Neutrophil (primary cell): ENCODE measurements at regions not wholly inside any gene's neighbourhood (a gene's known extent, or its start where the extent isn't known, plus 50 kb on each side); places are given as distances from the start of the nearest gene placed in this dataset.

Source experiments
- H3K27ac ChIP-seq: fragments of 200-600 bp; sonication (generic); 2 replicates; pipeline ENCODE4 v1.5.1; 2016; ENCODE audit warnings: mild to moderate bottlenecking, moderate library complexity
- H3K27me3 ChIP-seq: fragments of 200-600 bp; sonication (generic); 2 replicates; pipeline ENCODE4 v1.6.0; 2016; ENCODE audit warnings: mild to moderate bottlenecking
- H3K36me3 ChIP-seq: fragments of 200-600 bp; sonication (generic); 2 replicates; pipeline ENCODE4 v1.5.1; 2017
- H3K4me1 ChIP-seq, 2 experiments: fragments of 200-600 bp in 1 of 2; sonication (generic) in 1 of 2; 1 replicate in 1 of 2; 2 replicates in 1 of 2; pipeline versions ENCODE4 v1.5.1 to v1.6.1; 2013 to 2016; ENCODE audit warnings: low read depth in 1 of 2, low read length in 1 of 2, mild to moderate bottlenecking in 1 of 2, moderate library complexity in 1 of 2; ENCODE audit not compliant: control insufficient read depth in 1 of 2, insufficient read depth in 1 of 2
- H3K4me3 ChIP-seq, 2 experiments: fragments of 200-600 bp in 1 of 2; sonication (generic) in 1 of 2; 1 replicate in 1 of 2; 2 replicates in 1 of 2; pipeline ENCODE4 v1.5.1; 2013 to 2016; ENCODE audit warnings: low read depth in 1 of 2, low read length in 1 of 2, mild to moderate bottlenecking in 1 of 2, moderate library complexity in 1 of 2
- H3K9me3 ChIP-seq: fragments of 200-600 bp; sonication (generic); 2 replicates; pipeline ENCODE4 v1.5.1; 2016
- TF ChIP-seq, protein P1 (sequence below): fragments of 200-600 bp; sonication (generic); IDR thresholded peaks from 2 replicates; pipeline ENCODE4 v1.5.1; 2016; ENCODE audit warnings: antibody characterized with exemption

DNA sequence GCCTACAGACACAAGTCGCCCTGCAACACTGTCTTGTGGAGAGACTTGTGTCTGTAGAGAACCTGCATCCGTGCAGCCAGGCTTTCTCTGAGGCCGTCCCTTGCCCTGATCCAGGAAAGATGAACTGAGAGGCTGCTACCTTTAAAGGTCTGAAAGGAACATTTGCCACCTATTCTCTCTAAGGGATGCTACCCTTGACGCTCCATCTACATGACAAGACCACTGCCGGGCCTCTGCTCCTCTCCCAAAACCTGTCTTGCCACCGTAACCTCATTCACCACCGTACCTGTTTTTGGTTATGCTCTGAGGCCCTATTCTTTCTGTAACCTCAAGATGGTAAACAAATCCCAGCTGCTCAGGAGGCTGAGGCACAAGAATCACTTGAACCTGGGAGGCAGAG lies 73.9 kb downstream of the FOXF2 start:
- no peaks in the 10 kb centered on the region for H3K36me3 ChIP-seq
- H3K4me3 ChIP-seq, result no peak overlapping the region
- TF ChIP-seq, protein P1, sequence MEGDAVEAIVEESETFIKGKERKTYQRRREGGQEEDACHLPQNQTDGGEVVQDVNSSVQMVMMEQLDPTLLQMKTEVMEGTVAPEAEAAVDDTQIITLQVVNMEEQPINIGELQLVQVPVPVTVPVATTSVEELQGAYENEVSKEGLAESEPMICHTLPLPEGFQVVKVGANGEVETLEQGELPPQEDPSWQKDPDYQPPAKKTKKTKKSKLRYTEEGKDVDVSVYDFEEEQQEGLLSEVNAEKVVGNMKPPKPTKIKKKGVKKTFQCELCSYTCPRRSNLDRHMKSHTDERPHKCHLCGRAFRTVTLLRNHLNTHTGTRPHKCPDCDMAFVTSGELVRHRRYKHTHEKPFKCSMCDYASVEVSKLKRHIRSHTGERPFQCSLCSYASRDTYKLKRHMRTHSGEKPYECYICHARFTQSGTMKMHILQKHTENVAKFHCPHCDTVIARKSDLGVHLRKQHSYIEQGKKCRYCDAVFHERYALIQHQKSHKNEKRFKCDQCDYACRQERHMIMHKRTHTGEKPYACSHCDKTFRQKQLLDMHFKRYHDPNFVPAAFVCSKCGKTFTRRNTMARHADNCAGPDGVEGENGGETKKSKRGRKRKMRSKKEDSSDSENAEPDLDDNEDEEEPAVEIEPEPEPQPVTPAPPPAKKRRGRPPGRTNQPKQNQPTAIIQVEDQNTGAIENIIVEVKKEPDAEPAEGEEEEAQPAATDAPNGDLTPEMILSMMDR, result no peak
- no peak overlapping the region for H3K27ac ChIP-seq
- no peaks in the 10 kb centered on the region for H3K9me3 ChIP-seq
- no peaks in the 10 kb centered on the region for H3K4me1 ChIP-seq
- H3K27me3 ChIP-seq, result peaks cover 8% of the 10 kb centered on the region

DNA sequence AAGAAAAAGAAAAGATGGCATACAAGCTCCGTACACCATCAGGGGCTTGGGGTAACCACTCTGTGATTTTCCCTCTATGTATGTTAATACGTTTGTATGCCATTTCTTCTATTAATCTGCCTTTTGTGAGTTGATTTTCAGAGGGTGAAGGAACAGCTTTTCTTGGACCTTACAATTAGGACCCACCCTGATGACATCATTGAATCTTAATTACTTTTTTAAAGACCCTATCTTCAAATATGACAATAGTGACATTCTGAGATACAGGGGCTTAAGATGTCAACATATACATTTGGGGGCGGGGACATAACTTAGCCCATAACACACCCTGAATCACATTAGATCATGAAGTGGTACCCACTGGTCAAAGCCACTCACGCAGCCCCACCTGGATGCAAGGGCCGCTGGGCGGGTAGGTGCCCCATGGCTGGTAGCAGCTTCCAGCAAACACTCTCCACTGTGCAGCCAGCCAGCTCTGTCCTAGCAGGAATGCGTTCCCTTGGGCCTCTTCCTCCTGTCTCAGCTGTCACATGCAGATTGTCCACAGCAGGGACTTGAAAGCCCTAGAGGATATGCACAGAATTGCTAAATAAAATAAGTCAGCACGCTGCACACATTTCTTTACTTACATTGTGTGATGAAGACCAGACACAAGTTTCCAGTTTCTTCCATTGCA lies 74.5 kb downstream of the FOXF2 start:
- no peak overlapping the region for H3K27ac ChIP-seq
- no peaks in the 10 kb centered on the region for H3K4me1 ChIP-seq
- TF ChIP-seq, protein P1, result no peak
- H3K9me3 ChIP-seq, result no peaks in the 10 kb centered on the region
- peaks cover 8% of the 10 kb centered on the region for H3K27me3 ChIP-seq
- no peaks in the 10 kb centered on the region for H3K36me3 ChIP-seq
- H3K4me3 ChIP-seq, result no peak overlapping the region

DNA sequence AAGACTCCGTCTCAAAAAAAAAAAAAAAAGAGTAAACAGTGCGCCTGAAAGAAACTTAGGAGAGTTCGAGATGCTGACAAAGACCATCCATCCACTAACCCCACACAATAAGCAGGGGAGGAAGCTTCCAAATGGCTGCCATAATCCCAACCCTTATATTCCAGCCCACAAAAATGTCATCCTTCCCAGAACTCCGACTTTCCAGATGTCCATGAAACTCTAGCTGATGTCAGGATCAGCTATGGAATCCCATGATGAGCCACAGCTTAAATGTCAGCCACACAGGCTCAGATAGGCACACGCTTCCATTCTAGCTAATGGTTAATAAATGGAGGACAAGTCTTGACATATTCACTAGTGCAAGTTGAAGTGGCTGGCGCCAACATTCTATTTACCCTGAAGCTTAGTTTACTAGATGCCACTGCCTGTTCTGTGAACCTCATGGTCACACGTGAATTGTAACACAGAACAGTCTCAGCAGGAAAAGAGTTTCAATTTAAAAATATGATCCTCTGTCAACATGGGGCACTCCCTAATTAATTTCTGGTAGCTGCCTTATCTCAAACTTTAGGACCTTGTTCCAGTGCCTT lies 75.5 kb downstream of the FOXF2 start:
- no peaks in the 10 kb centered on the region for H3K4me1 ChIP-seq
- peaks cover 8% of the 10 kb centered on the region for H3K27me3 ChIP-seq
- no peaks in the 10 kb centered on the region for H3K9me3 ChIP-seq
- H3K27ac ChIP-seq, result no peak overlapping the region
- H3K4me3 ChIP-seq, result no peak overlapping the region
- TF ChIP-seq, protein P1, result no peak
- no peaks in the 10 kb centered on the region for H3K36me3 ChIP-seq

DNA sequence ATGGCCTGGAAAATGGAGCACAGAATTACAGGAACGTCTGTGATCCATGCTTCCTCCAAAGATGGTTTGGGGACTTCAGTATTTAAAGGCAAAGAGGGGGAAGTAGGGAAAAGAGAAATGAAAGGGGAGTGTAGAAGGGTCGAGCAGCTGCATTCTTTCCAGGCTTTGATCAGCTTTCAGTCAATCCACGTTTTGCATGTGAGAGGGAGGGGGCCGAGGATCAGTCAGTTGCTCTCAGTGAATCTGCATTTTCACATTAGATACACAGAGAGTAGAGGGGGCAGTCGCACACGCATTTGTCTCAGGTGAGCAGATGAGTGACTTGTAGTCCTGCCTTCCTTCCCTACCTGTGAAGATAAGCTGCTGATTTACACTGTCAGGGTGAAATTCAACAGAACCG lies 78.8 kb downstream of the FOXF2 start:
- TF ChIP-seq, protein P1, result no peak
- Histone ChIP-seq H3K27me3 (no peaks in the 10 kb centered on the region), H3K4me1 (no peaks in the 10 kb centered on the region), H3K27ac (no peak overlapping the region), H3K4me3 (no peak overlapping the region), H3K9me3 (no peaks in the 10 kb centered on the region), H3K36me3 (no peaks in the 10 kb centered on the region)

DNA sequence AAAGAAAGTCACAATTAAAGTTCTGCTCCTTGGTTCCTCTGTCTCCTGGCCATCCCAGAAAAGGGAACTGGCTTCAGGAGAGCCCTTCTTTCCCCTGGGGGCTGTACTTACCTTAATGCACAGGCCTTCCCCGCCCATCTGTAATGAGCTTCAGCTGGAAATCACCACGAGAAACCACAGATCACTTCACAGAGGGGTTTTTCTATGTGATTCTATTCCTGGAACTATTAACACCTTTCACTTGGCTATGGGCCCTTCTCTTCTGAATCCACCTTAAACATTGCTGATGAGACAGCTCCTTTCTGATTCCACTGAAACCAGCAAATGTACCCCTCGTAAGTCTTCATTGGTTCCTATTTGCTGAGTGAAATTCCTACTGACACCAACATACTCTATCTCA lies 80.7 kb downstream of the FOXF2 start:
- H3K4me1 ChIP-seq, result no peaks in the 10 kb centered on the region
- H3K4me3 ChIP-seq, result no peak overlapping the region
- TF ChIP-seq, protein P1, result no peak
- no peaks in the 10 kb centered on the region for H3K36me3 ChIP-seq
- no peaks in the 10 kb centered on the region for H3K27me3 ChIP-seq
- H3K9me3 ChIP-seq, result no peaks in the 10 kb centered on the region
- H3K27ac ChIP-seq, result no peak overlapping the region
